ENCODE measurements at regions not wholly inside any gene's neighbourhood (a gene's known extent, or its start where the extent isn't known, plus 50 kb on each side); places are given as distances from the start of the nearest gene placed in this dataset.

DNA sequence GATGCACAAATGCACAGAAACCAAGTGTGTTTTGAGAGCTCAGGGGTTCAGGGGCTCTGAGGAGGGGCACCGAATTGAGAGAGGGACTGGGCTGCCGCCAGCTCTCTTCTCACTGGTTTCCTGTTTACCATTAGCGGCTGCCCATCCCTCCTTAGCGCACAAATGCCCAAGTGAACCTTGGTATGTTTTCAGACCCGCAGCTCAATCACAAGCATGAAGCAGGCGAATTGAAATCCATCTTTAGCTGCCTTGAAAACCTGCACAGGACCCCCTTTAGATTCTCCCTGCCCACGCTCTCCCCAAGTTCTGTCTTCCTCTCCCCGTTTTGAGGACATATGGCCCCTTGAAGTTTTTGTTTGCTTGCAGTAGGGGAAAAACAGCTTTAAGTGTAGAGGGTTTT lies 61.1 kb upstream of the ACOT11 start:
- Histone ChIP-seq H3K9me3 (no peaks in the 10 kb centered on the region), H3K4me3 (peak overlapping the region in 1 of 3 donors; percentile 59), H3K27me3 (no peaks in the 10 kb centered on the region), H3K27ac (peak overlapping the region; percentile 54 to 97), H3K4me1 (peaks cover 0 to 5% of the 10 kb centered on the region in 2 donors), H3K36me3 (no peaks in the 10 kb centered on the region)
- intact Hi-C loops (cut with DNase I; ENCODE audit: low total_unique reads), result no loop called here
- DNase-seq (ENCODE audit: low spot score in 2 of 2), result no peak
- TF ChIP-seq CTCF (IDR thresholded peaks at IDR 0.05) (no peak), POLR2A (IDR thresholded peaks at IDR 0.05) (no peak)

GRCh38 chr1:54485416-54485815 lies 62.6 kb upstream of the ACOT11 start:
- Histone ChIP-seq H3K9me3 (no peaks in the 10 kb centered on the region), H3K4me1 (peaks cover 0 to 5% of the 10 kb centered on the region in 2 donors), H3K4me3 (peak overlapping the region in 1 of 3 donors; percentile 28), H3K27me3 (no peaks in the 10 kb centered on the region), H3K27ac (no peak overlapping the region), H3K36me3 (no peaks in the 10 kb centered on the region)
- TF ChIP-seq CTCF (IDR thresholded peaks at IDR 0.05) (no peak), POLR2AphosphoS5 (IDR thresholded peaks at IDR 0.05) (no peak), POLR2A (IDR thresholded peaks at IDR 0.05) (no peak)
- peak in 1 of 2 donors; percentile 33 for DNase-seq (ENCODE audit: low spot score in 2 of 2)
- intact Hi-C loops (cut with DNase I; ENCODE audit: low total_unique reads), result no loop called here

DNA sequence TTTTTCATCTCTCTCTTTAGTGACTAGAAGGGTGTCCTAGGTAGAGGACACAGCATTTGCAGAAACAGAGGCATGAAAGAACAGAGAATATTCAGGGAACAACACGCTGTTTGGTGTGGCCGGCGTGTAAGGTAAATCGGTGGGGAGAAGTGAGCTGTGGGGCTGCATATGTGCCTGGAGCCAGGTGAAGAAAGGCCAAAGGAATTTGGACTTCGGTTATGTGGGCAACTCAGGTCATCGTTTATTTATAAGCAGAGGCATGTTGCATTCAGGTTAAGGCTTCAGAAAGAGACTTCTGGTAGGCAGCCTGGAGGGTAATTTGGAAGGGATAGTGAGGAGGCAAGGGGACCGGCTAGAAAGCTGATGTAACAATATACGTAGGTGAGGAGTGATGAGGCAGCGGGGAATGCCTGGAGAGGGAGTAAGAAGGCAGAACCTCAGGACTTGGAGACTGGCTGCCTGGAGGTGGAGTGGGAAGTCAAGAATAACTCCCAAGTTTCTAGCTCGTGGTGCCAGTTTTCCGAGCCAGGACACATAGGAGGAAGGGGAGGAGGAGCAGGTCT lies 64.1 kb upstream of the ACOT11 start:
- TF ChIP-seq POLR2AphosphoS5 (IDR thresholded peaks at IDR 0.05) (no peak), CTCF (IDR thresholded peaks at IDR 0.05) (no peak), POLR2A (IDR thresholded peaks at IDR 0.05) (no peak)
- no peak for DNase-seq (ENCODE audit: low spot score in 2 of 2)
- Histone ChIP-seq H3K4me3 (no peak overlapping the region), H3K27ac (peak overlapping the region; percentile 21 to 55), H3K4me1 (peaks cover 0 to 5% of the 10 kb centered on the region in 2 donors), H3K9me3 (no peaks in the 10 kb centered on the region), H3K27me3 (no peaks in the 10 kb centered on the region), H3K36me3 (no peaks in the 10 kb centered on the region)
- intact Hi-C loops (cut with DNase I; ENCODE audit: low total_unique reads), result no loop called here

DNA sequence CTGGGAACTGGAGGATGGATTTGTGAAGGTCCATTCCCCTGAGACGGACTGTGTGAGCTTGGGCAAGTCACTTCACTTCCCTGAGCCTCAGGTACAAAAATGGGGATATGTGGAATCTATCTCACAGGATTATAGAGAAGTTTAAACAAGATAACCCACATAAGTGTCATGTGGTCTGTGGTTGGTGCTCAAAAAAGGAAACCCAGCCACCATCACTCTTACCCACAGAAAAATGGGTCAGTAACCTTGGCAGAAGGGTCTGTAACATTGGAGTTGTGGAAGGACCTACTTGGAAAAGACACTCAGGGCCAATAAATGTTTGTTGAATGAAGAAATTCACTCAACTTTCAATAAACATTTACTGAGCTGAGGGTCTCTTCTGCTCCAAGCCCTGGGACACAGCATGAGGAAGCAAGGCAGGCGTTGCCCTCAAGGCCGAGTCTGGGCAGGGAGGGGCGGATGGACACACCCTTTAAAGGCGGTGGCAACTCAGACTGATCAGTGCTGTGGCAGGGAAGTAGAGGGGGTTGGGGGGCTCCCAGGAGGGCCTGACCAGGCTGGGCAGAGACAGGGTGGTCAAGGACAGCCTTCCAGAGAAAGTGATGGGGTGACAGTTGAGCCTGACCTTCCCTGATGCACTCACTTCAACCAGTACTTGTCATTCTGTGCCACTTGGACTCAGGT lies 66.7 kb upstream of the ACOT11 start:
- H3K36me3 ChIP-seq, result no peaks in the 10 kb centered on the region
- H3K4me1 ChIP-seq, result no peaks in the 10 kb centered on the region
- H3K27me3 ChIP-seq, result no peaks in the 10 kb centered on the region
- intact Hi-C loops (cut with DNase I; ENCODE audit: low total_unique reads), result no loop called here
- no peak for DNase-seq (ENCODE audit: low spot score in 2 of 2)
- TF ChIP-seq POLR2A (IDR thresholded peaks at IDR 0.05) (no peak), POLR2AphosphoS5 (IDR thresholded peaks at IDR 0.05) (no peak), CTCF (IDR thresholded peaks at IDR 0.05) (no peak)
- no peak overlapping the region for H3K4me3 ChIP-seq
- H3K9me3 ChIP-seq, result no peaks in the 10 kb centered on the region
- H3K27ac ChIP-seq, result no peak overlapping the region

DNA sequence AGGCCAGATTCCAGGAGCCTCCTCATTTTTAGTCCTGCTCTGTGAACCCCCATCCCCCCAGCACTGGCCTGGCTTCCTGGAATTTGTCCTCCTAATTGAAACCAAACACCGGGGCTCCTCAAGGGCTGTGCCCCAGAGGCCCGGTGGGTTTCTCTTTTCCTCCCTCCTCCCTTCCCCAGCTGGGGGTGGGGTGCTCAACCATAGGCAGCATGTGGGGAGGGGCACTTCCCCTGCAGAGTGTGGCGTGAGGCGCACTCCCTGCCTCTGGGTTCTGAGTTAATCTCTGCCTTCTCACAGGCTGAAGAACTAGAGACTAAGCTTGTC lies 67.5 kb upstream of the ACOT11 start:
- no peaks in the 10 kb centered on the region for H3K9me3 ChIP-seq
- DNase-seq (ENCODE audit: low spot score in 2 of 2), result no peak
- TF ChIP-seq POLR2A (IDR thresholded peaks at IDR 0.05) (no peak), POLR2AphosphoS5 (IDR thresholded peaks at IDR 0.05) (no peak), CTCF (IDR thresholded peaks at IDR 0.05) (no peak)
- intact Hi-C loops (cut with DNase I; ENCODE audit: low total_unique reads), result no loop called here
- H3K27ac ChIP-seq, result no peak overlapping the region
- H3K27me3 ChIP-seq, result no peaks in the 10 kb centered on the region
- H3K4me3 ChIP-seq, result no peak overlapping the region
- peaks cover 0 to 3% of the 10 kb centered on the region in 2 donors for H3K4me1 ChIP-seq
- H3K36me3 ChIP-seq, result no peaks in the 10 kb centered on the region
